Neural progenitor cell (in vitro differentiated cells): ENCODE measurements at regions not wholly inside any gene's neighbourhood (a gene's known extent, or its start where the extent isn't known, plus 50 kb on each side); places are given as distances from the start of the nearest gene placed in this dataset.

Experiments
- CTCF ChIP-seq: fragments of 200-600 bp; sonication (generic); IDR thresholded peaks from 2 replicates; pipeline ENCODE4 v1.5.1; 2017; ENCODE audit warnings: antibody characterized with exemption, mild to moderate bottlenecking
- EZH2 ChIP-seq: fragments of 200-600 bp; sonication (generic); IDR thresholded peaks from 2 replicates; pipeline ENCODE4 v1.6.1; 2017; ENCODE audit warnings: antibody characterized with exemption, mild to moderate bottlenecking, moderate library complexity

- TF ChIP-seq CTCF (no peak), EZH2 (no peak)
Measured at GRCh38 chr2:64707276-64707675, 53.6 kb upstream of the SERTAD2 start.
